PFSK-1 (cell line): ENCODE measurements at regions not wholly inside any gene's neighbourhood (a gene's known extent, or its start where the extent isn't known, plus 50 kb on each side); places are given as distances from the start of the nearest gene placed in this dataset.

Source experiments
- FOXP2 ChIP-seq: optimal IDR thresholded peaks from 2 replicates; pipeline ENCODE3; 2011; ENCODE audit warnings: borderline replicate concordance, control low read depth, inconsistent platforms; ENCODE audit not compliant: insufficient read depth; ENCODE audit errors: extremely low read length, extremely low read depth
- POLR2AphosphoS5 ChIP-seq: IDR thresholded peaks from 2 replicates; pipeline ENCODE4 v1.6.1; 2012; ENCODE audit warnings: low read depth, mild to moderate bottlenecking, control low read depth, low read length, moderate library complexity
- SIN3A ChIP-seq: IDR thresholded peaks from 2 replicates; pipeline ENCODE4 v1.6.1; 2012; ENCODE audit warnings: mild to moderate bottlenecking, low read length, moderate library complexity, borderline replicate concordance; ENCODE audit not compliant: insufficient read depth
- TAF1 ChIP-seq: IDR thresholded peaks from 2 replicates; pipeline ENCODE4 v1.6.1; 2012; ENCODE audit warnings: low read length, control low read depth, borderline replicate concordance; ENCODE audit not compliant: insufficient read depth
- TF ChIP-seq, protein P1 (sequence below), 2 experiments: IDR thresholded peaks; 2 replicates each; pipeline versions ENCODE4 v1.6.1 to v1.8.0; 2011 to 2012; ENCODE audit warnings: low read depth in 2 of 2, low read length in 2 of 2, control low read depth in 1 of 2, inconsistent platforms in 1 of 2, mild to moderate bottlenecking in 1 of 2, moderate library complexity in 1 of 2; ENCODE audit not compliant: insufficient read depth in 1 of 2

DNA sequence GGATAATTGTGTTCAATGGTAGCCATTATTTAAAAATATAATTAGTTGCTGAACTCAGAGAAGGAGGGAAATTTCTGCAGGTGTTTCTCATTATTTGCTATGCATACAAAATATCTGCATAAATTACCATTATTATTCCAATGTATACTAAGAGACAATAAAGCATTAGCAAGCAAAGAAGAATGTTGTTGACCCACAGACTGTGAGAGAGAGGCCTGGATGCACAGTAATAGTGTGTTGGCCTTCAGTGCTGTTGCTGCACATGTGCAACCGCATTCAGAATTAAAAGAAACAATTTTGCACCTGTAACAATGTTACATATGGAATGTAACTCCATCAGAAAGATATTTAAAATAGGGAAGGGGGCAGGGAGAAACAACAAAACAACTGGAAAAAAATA lies 155.6 kb upstream of the KCNH8 start:
- TF ChIP-seq, protein P1, sequence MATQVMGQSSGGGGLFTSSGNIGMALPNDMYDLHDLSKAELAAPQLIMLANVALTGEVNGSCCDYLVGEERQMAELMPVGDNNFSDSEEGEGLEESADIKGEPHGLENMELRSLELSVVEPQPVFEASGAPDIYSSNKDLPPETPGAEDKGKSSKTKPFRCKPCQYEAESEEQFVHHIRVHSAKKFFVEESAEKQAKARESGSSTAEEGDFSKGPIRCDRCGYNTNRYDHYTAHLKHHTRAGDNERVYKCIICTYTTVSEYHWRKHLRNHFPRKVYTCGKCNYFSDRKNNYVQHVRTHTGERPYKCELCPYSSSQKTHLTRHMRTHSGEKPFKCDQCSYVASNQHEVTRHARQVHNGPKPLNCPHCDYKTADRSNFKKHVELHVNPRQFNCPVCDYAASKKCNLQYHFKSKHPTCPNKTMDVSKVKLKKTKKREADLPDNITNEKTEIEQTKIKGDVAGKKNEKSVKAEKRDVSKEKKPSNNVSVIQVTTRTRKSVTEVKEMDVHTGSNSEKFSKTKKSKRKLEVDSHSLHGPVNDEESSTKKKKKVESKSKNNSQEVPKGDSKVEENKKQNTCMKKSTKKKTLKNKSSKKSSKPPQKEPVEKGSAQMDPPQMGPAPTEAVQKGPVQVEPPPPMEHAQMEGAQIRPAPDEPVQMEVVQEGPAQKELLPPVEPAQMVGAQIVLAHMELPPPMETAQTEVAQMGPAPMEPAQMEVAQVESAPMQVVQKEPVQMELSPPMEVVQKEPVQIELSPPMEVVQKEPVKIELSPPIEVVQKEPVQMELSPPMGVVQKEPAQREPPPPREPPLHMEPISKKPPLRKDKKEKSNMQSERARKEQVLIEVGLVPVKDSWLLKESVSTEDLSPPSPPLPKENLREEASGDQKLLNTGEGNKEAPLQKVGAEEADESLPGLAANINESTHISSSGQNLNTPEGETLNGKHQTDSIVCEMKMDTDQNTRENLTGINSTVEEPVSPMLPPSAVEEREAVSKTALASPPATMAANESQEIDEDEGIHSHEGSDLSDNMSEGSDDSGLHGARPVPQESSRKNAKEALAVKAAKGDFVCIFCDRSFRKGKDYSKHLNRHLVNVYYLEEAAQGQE (IDR thresholded peaks at IDR 0.05; ENCODE audit: insufficient read depth in 1 of 2, low read depth in 2 of 2, low read length in 2 of 2) = no peak
- TF ChIP-seq FOXP2 (no peak), POLR2AphosphoS5 (no peak), SIN3A (no peak), TAF1 (no peak)

DNA sequence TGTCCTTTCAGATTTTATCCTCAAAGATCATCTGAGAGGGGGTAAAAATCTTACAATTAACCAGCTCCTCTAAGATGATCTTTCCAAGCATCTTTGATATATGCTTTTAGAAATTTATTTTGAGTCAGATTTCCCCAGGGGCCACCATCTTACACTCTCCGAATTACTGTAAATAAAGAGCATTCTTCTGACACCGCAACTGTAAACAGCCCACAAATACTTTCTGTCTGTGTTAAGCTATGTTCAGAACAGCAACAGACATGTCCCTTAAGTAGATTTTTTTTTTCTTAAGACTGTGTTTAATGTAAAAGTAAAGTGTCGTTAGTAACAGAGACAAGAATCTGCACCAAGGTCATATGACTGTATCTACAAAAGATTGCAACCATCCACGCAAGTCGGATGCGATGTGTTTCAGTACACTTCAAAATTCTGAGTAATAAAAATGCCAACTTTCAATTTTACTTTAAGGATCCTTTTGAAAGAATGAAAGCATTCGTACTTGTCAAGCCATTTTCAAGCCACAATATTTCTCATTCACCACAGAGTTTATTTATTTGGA lies 159.0 kb upstream of the KCNH8 start:
- TF ChIP-seq FOXP2 (no peak), SIN3A (no peak), POLR2AphosphoS5 (no peak), TAF1 (no peak)
- TF ChIP-seq, protein P1 (IDR thresholded peaks at IDR 0.05; ENCODE audit: insufficient read depth in 1 of 2, low read depth in 2 of 2, low read length in 2 of 2) = no peak

DNA sequence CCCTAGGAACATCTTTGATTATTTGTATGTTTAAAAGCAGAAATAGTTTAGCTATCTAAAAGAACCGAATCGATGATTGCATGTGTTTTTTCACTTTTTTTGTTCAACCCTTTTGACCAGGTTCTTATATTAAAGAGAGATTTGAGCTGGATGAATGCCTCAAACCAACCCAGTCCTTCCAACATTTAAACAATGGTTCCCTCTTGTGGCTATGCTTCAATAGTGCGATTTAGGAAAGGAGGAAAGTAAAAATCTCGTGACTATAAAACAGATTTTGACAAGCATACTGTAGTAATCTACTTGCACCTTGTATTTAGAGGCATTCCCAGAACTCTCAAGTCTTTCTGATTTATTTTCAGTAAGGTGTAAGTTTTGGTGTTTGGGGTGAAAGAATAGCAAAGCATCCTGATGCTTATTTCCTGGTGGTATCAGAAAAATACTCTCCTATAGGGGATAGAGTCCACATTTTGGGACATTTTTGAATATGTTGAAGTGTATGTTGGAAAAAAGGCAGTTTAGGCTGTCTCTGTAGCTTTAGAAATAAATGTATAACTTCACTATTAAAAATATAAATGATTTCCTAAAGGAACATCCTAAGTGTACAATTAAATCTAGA lies 159.6 kb upstream of the KCNH8 start:
- TF ChIP-seq POLR2AphosphoS5 = no peak

DNA sequence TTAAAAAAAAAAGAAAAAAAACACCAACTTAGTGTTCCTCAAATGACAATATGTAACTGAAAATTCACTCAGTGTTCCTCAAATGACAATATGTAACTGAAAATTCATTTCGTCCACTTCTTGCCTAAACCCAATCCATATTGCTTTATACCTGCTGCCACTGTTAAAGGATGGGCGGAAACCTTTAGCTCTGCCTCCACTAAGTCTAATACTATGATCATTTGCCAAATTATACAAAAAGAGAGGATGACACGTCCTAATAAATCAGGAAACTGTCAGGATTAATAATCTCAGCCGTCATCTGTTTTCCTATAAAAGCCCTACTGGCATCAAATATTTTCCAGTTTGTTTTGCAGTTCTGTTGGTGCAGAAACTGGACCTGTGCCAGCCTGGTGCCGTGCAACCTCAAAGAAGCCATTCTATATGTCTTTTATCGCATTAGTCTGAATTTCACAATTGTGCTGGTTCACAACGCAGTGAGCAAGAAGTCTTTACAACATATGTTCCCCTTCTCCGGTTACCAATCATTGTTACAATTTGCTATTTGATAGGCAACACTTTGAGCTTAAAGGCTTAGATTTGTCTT lies 160.4 kb upstream of the KCNH8 start:
- no peak for TF ChIP-seq TAF1
- no peak for TF ChIP-seq POLR2AphosphoS5
- TF ChIP-seq, protein P1 (IDR thresholded peaks at IDR 0.05; ENCODE audit: insufficient read depth in 1 of 2, low read depth in 2 of 2, low read length in 2 of 2) = no peak
- TF ChIP-seq SIN3A = no peak
- no peak for TF ChIP-seq FOXP2

DNA sequence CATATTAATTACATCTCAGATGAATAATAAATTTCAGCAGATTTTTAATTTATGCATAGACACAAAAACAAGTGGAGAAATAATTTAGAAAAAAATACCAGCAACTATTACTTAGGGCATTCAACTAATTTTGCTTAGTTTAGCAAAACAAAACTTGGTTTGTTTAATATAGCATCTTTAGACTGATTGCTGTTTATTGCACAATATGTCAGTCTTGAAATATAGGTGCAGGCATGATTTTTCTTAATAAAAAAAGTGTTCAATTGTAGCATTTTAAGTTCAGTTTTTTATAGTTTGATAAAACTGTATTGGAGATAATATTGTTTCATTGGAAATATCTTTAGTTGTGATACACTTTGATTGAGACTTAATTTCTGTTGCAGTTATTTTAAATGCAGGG lies 161.2 kb upstream of the KCNH8 start:
- TF ChIP-seq, protein P1 (IDR thresholded peaks at IDR 0.05; ENCODE audit: insufficient read depth in 1 of 2, low read depth in 2 of 2, low read length in 2 of 2) = no peak
- TF ChIP-seq FOXP2 = no peak
- no peak for TF ChIP-seq TAF1
- no peak for TF ChIP-seq POLR2AphosphoS5
- TF ChIP-seq SIN3A = no peak
